HepG2 (cell line): ENCODE measurements at regions not wholly inside any gene's neighbourhood (a gene's known extent, or its start where the extent isn't known, plus 50 kb on each side); places are given as distances from the start of the nearest gene placed in this dataset.

Experiments
- ATAC-seq: fragments of 200-7000 bp; cut with Tn5 transposase; 3 replicates; pipeline ENCODE4 v1.9.1; 2020; ENCODE audit warnings: mild to moderate bottlenecking, moderate library complexity
- BruUV-seq: library from RNA; stranded (reverse); fragments of 400-500 nt; replicated peaks from 2 replicates; lab custom pipeline; 2021; lab: Mats Ljungman, UMichigan
- CTCF ChIA-PET: fragments of 300-600 bp; formaldehyde crosslinking; extraction: SDS; loops from one replicate; lab custom pipeline; 2021; ENCODE audit warnings: low total read pairs, inconsistent platforms, low intra/inter-chr PET ratio; lab: Yijun Ruan, JAX
- POLR2A ChIA-PET: fragments of 350-600 bp; sonication (Branson Sonifier 250); formaldehyde crosslinking; loops from one replicate; lab custom pipeline; 2020; ENCODE audit warnings: antibody characterized with exemption, inconsistent platforms; lab: Yijun Ruan, JAX
- DNase-seq: peaks from one replicate; pipeline ENCODE4 v3.0.0-alpha.2; 2015; ENCODE audit warnings: low spot score
- FAIRE-seq: peaks from 3 replicates; lab custom pipeline; 2011; peaks lifted over from hg19 to GRCh38; lab: Jason Lieb, UNC
- H2AFZ ChIP-seq: one replicate; pipeline ENCODE4 v1.6.1; 2011; ENCODE audit warnings: low read length, inconsistent platforms
- H3K27ac ChIP-seq: fragments of 300-600 bp; 3 replicates; pipeline ENCODE4 v1.8.0; 2011; ENCODE audit warnings: mixed run types, mild to moderate bottlenecking, mixed read lengths, low read length, inconsistent platforms; ENCODE audit not compliant: insufficient read depth; ENCODE audit errors: extremely low read length
- H3K27me3 ChIP-seq, 2 experiments: fragments of 200-600 bp in 1 of 2; 2 replicates in 1 of 2; 3 replicates in 1 of 2; pipeline versions ENCODE4 v1.6.0 to v1.8.0; 2011; ENCODE audit warnings: low read length in 2 of 2, mild to moderate bottlenecking in 2 of 2, moderate library complexity in 2 of 2, inconsistent platforms in 1 of 2; ENCODE audit not compliant: insufficient read depth in 2 of 2, control insufficient read depth in 1 of 2
- H3K36me3 ChIP-seq, 2 experiments: fragments of 200-600 bp in 1 of 2; replicated peaks in 1 of 2; 2 replicates in 1 of 2; 3 replicates in 1 of 2; pipeline versions ENCODE4 v1.5.1 to v1.8.0; 2011; ENCODE audit warnings: low read length in 2 of 2, inconsistent platforms in 1 of 2; ENCODE audit not compliant: insufficient read depth in 2 of 2, control insufficient read depth in 1 of 2
- H3K4me1 ChIP-seq: 2 replicates; pipeline ENCODE4 v1.5.1; 2012; ENCODE audit warnings: low read length, inconsistent platforms; ENCODE audit not compliant: insufficient read depth
- H3K4me2 ChIP-seq: 2 replicates; pipeline ENCODE4 v1.6.0; 2011; ENCODE audit warnings: low read depth, low read length, inconsistent platforms
- H3K4me3 ChIP-seq, 3 experiments: fragments of 200-600 bp in 1 of 3; sonication (generic), shearing (Covaris generic) in 1 of 3; replicated peaks in 1 of 3; 2 replicates each; pipeline ENCODE4 v1.5.1; 2011 to 2016; ENCODE audit warnings: low read length in 3 of 3, inconsistent platforms in 2 of 3, low read depth in 2 of 3, mild to moderate bottlenecking in 2 of 3, control low read depth in 1 of 3, mixed read lengths in 1 of 3; ENCODE audit not compliant: insufficient read depth in 1 of 3
- H3K79me2 ChIP-seq: one replicate; pipeline ENCODE4 v1.6.1; 2011; ENCODE audit warnings: low read length, inconsistent platforms; ENCODE audit not compliant: insufficient read depth
- H3K9ac ChIP-seq: 2 replicates; pipeline ENCODE4 v1.6.0; 2011; ENCODE audit warnings: mild to moderate bottlenecking, low read depth, low read length, inconsistent platforms; ENCODE audit not compliant: insufficient read depth
- H3K9me3 ChIP-seq: 2 replicates; pipeline ENCODE4 v1.5.1; 2012; ENCODE audit warnings: mild to moderate bottlenecking, low read length
- H4K20me1 ChIP-seq: 2 replicates; pipeline ENCODE4 v1.6.0; 2011; ENCODE audit warnings: inconsistent platforms, mild to moderate bottlenecking, low read length, moderate library complexity; ENCODE audit not compliant: insufficient read depth
- BCL6 ChIP-seq: IDR thresholded peaks from 2 replicates; pipeline ENCODE4 v1.6.1; 2016; ENCODE audit warnings: missing genetic modification reagents, missing compliant biosample characterization
- CCDC6 ChIP-seq: sonication (generic); formaldehyde crosslinking; IDR thresholded peaks from 2 replicates; pipeline ENCODE4 v1.8.1; 2022; ENCODE audit warnings: mild to moderate bottlenecking, missing genetic modification reagents, moderate library complexity
- FOXK1 ChIP-seq: sonication (generic); formaldehyde crosslinking; IDR thresholded peaks from 2 replicates; pipeline ENCODE4 v1.4.0; 2020; ENCODE audit warnings: low read depth, missing genetic modification reagents, borderline replicate concordance
- FUBP1 ChIP-seq: sonication (generic); formaldehyde crosslinking; IDR thresholded peaks from 2 replicates; pipeline ENCODE4 v1.5.1; 2020; ENCODE audit warnings: missing genetic modification reagents, mild to moderate bottlenecking, borderline replicate concordance
- HOXA7 ChIP-seq: sonication (generic); formaldehyde crosslinking; IDR thresholded peaks from 2 replicates; pipeline ENCODE4 v1.8.1; 2022; ENCODE audit warnings: mild to moderate bottlenecking, missing genetic modification reagents, moderate library complexity
- HOXA9 ChIP-seq: sonication (generic); formaldehyde crosslinking; IDR thresholded peaks from 2 replicates; pipeline ENCODE4 v1.8.1; 2022; ENCODE audit warnings: missing genetic modification reagents, mild to moderate bottlenecking, moderate library complexity, borderline replicate concordance
- KLF6 ChIP-seq: IDR thresholded peaks from 2 replicates; pipeline ENCODE4 v1.8.0; 2016; ENCODE audit warnings: missing biosample characterization, missing genetic modification reagents
- PITX1 ChIP-seq: sonication (generic); formaldehyde crosslinking; IDR thresholded peaks from 2 replicates; pipeline ENCODE4 v1.5.1; 2020; ENCODE audit warnings: mild to moderate bottlenecking, missing genetic modification reagents
- SIX1 ChIP-seq: sonication (generic); formaldehyde crosslinking; IDR thresholded peaks from 2 replicates; pipeline ENCODE4 v1.4.0; 2020; ENCODE audit warnings: missing genetic modification reagents, borderline replicate concordance
- XBP1 ChIP-seq: sonication (generic); formaldehyde crosslinking; IDR thresholded peaks from 2 replicates; pipeline ENCODE4 v1.5.0; 2020; ENCODE audit warnings: missing genetic modification reagents
- ZFP1 ChIP-seq: IDR thresholded peaks from 2 replicates; pipeline ENCODE4 v1.6.1; 2016
- ZFP37 ChIP-seq: sonication (generic); formaldehyde crosslinking; IDR thresholded peaks from 2 replicates; pipeline ENCODE4 v1.4.0; 2020; ENCODE audit warnings: missing genetic modification reagents, borderline replicate concordance
- ZNF160 ChIP-seq: sonication (generic); formaldehyde crosslinking; IDR thresholded peaks from 2 replicates; pipeline ENCODE4 v1.8.0; 2022; ENCODE audit warnings: mild to moderate bottlenecking, inconsistent platforms, missing genetic modification reagents
- ZNF616 ChIP-seq: sonication (generic); formaldehyde crosslinking; IDR thresholded peaks from 2 replicates; pipeline ENCODE4 v1.5.0; 2020; ENCODE audit warnings: low read depth, mild to moderate bottlenecking, missing genetic modification reagents
- WGBS: methylation state at CpG from one replicate; pipeline ENCODE4 v1.1.6; 2017; ENCODE audit warnings: low lambda C conversion rate; 5-methylcytosine and 5-hydroxymethylcytosine counted together
- in situ Hi-C: cut with HindIII; loops from 2 replicates; pipeline ENCODE4 v1.10.0; 2017; ENCODE audit warnings: low pct_unique_long_range_greater_than_20kb; ENCODE audit not compliant: extremely low pct_ligation_motif_present
- intact Hi-C: fragments of 100-400 bp; cut with micrococcal nuclease; formaldehyde crosslinking; loops from one replicate; pipeline ENCODE4 v1.10.0; 2022; ENCODE audit not compliant: unreplicated experiment
- TF ChIP-seq, protein P1 (sequence below): sonication (generic); formaldehyde crosslinking; IDR thresholded peaks from 2 replicates; pipeline ENCODE4 v1.8.1; 2023; ENCODE audit warnings: mild to moderate bottlenecking, missing genetic modification reagents

GRCh38 chr2:7841751-7842150 lies 840.1 kb upstream of the ID2 start:
- Histone ChIP-seq H3K4me2 (no peak overlapping the region), H3K79me2 (no peaks in the 10 kb centered on the region), H3K27me3 (no peaks in the 10 kb centered on the region), H3K9ac (no peak overlapping the region), H2AFZ (no peak overlapping the region), H3K9me3 (no peaks in the 10 kb centered on the region), H3K4me3 (no peak overlapping the region), H3K36me3 (no peaks in the 10 kb centered on the region), H3K4me1 (peaks cover 4% of the 10 kb centered on the region; the same call in 1 of the 2 replicates), H3K27ac (no peak overlapping the region), H4K20me1 (no peaks in the 10 kb centered on the region)
- in situ Hi-C loops = no loop called here
- ChIA-PET POLR2A (no interaction called here), CTCF (no interaction called here)
- no TSS peak for BruUV-seq
- DNase-seq (no peak), ATAC-seq (no peak), FAIRE-seq (no peak)
- TF ChIP-seq KLF6 (CRISPR knock-in tag) (no peak), ZFP37 (CRISPR knock-in tag) (no peak), CCDC6 (no peak), FOXK1 (CRISPR knock-in tag) (no peak), XBP1 (CRISPR knock-in tag) (no peak), ZNF616 (CRISPR knock-in tag) (no peak), ZNF160 (CRISPR knock-in tag) (no peak), HOXA9 (CRISPR knock-in tag) (no peak)
- intact Hi-C loops = no loop called here
- WGBS = 59% methylated on average over 2 of the region's 2 CpGs

DNA sequence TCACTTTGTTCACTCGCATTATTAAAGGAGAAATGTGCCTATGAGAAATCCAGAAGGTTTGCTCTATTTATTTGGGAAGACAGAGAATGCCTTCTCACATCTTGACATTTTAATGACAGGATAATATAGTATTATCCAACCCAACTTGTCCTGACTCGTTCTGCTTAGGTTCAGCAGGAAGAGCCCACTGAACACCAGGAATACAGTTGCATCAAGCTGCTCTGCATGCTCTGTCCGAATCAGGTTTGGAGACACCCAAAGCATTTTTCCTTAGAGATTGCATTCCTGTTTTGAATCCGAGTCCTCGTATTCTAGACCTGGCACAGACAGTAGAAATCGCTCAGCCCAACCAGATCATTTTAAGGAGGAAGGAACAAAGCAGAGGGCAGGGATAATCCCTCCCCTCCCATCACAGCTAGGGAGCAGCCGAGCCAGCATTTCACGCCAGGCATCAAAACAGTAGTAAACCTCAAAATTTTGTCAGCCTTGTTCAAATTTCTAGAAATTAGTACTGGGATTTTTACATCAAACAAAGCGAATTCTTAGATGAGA lies 837.4 kb upstream of the ID2 start:
- CTCF ChIA-PET = no interaction called here
- in situ Hi-C loops = no loop called here
- Histone ChIP-seq H2AFZ (no peak overlapping the region), H3K9ac (no peak overlapping the region), H3K4me2 (no peak overlapping the region), H3K79me2 (no peaks in the 10 kb centered on the region), H4K20me1 (no peaks in the 10 kb centered on the region), H3K4me3 (no peak overlapping the region), H3K27ac (no peak overlapping the region), H3K36me3 (no peaks in the 10 kb centered on the region), H3K9me3 (no peaks in the 10 kb centered on the region), H3K27me3 (no peaks in the 10 kb centered on the region; a peak in 1 of 5 replicates), H3K4me1 (peaks cover 16% of the 10 kb centered on the region; the same call in 1 of the 2 replicates)
- no peak for ATAC-seq
- POLR2A ChIA-PET = no interaction called here
- intact Hi-C loops = no loop called here
- no peak for TF ChIP-seq SIX1 (CRISPR knock-in tag)
- TF ChIP-seq, protein P1, sequence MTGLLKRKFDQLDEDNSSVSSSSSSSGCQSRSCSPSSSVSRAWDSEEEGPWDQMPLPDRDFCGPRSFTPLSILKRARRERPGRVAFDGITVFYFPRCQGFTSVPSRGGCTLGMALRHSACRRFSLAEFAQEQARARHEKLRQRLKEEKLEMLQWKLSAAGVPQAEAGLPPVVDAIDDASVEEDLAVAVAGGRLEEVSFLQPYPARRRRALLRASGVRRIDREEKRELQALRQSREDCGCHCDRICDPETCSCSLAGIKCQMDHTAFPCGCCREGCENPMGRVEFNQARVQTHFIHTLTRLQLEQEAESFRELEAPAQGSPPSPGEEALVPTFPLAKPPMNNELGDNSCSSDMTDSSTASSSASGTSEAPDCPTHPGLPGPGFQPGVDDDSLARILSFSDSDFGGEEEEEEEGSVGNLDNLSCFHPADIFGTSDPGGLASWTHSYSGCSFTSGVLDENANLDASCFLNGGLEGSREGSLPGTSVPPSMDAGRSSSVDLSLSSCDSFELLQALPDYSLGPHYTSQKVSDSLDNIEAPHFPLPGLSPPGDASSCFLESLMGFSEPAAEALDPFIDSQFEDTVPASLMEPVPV = no peak
- TF ChIP-seq ZFP1 (CRISPR knock-in tag) = no peak
- TF ChIP-seq FUBP1 = no peak
- no peak for TF ChIP-seq PITX1 (CRISPR knock-in tag)
- TF ChIP-seq HOXA7 (CRISPR knock-in tag) = no peak
- no peak for TF ChIP-seq BCL6 (CRISPR knock-in tag)
- FAIRE-seq = no peak
- BruUV-seq = no TSS peak
- 64% methylated on average over 9 of the region's 9 CpGs for WGBS
- DNase-seq = no peak
